A549 (cell line): ENCODE measurements at regions not wholly inside any gene's neighbourhood (a gene's known extent, or its start where the extent isn't known, plus 50 kb on each side); places are given as distances from the start of the nearest gene placed in this dataset.
"Not testable (repeated sequence)": the region's sequence is repeated elsewhere in the genome, so short reads cannot be mapped to it uniquely, and the experiment has no call there.

Experiments
- CTCF ChIP-seq: fragments of >200 bp; sonication (Bioruptor Twin); formaldehyde crosslinking; IDR thresholded peaks from 3 replicates; pipeline ENCODE4 v1.5.1; 2016
- JUN ChIP-seq, 2 experiments: fragments of >200 bp; sonication (Bioruptor Twin); formaldehyde crosslinking; IDR thresholded peaks; 2 replicates in 1 of 2; 3 replicates in 1 of 2; pipeline ENCODE4 v1.6.1; 2016 to 2017
- MYC ChIP-seq: IDR thresholded peaks from 2 replicates; pipeline ENCODE4 v1.6.1; 2012; ENCODE audit warnings: mild to moderate bottlenecking, inconsistent platforms, low read length, improper control_type of control experiment, borderline replicate concordance
- USF2 ChIP-seq: fragments of 450-650 bp; IDR thresholded peaks from 2 replicates; pipeline ENCODE4 v1.6.1; 2014; ENCODE audit warnings: antibody characterized with exemption

GRCh38 chr14:19488457-19488856, 54.3 kb upstream of the POTEG start:
- not testable (repeated sequence) for TF ChIP-seq CTCF; USF2; MYC; JUN (IDR thresholded peaks at IDR 0.05)
